Mesothelial cell of epicardium (in vitro differentiated cells): ENCODE measurements at regions not wholly inside any gene's neighbourhood (a gene's known extent, or its start where the extent isn't known, plus 50 kb on each side); places are given as distances from the start of the nearest gene placed in this dataset.

Experiments used
- DNase-seq, 2 experiments: peaks; one replicate each; pipeline ENCODE4 v3.0.0; 2021; ENCODE audit warnings: low spot score in 2 of 2; ENCODE audit not compliant: unreplicated experiment in 2 of 2
- H3K27ac Mint-ChIP-seq: 2 replicates; pipeline ENCODE4 v1.8.0; 2021; ENCODE audit warnings: mixed read lengths
- H3K27me3 Mint-ChIP-seq: 2 replicates; pipeline ENCODE4 v1.8.0; 2021; ENCODE audit warnings: low read depth, mixed read lengths
- H3K36me3 Mint-ChIP-seq: 2 replicates; pipeline ENCODE4 v1.8.0; 2021; ENCODE audit warnings: mixed read lengths
- H3K4me1 Mint-ChIP-seq: 2 replicates; pipeline ENCODE4 v1.8.0; 2021; ENCODE audit warnings: mixed read lengths
- H3K4me3 Mint-ChIP-seq: 2 replicates; pipeline ENCODE4 v1.8.0; 2021; ENCODE audit warnings: mild to moderate bottlenecking, moderate library complexity, mixed read lengths
- H3K9me3 Mint-ChIP-seq: 2 replicates; pipeline ENCODE4 v1.8.0; 2021; ENCODE audit warnings: mixed read lengths
- CTCF ChIP-seq: fragments of 200-600 bp; sonication (generic); IDR thresholded peaks from one replicate; pipeline ENCODE4 v1.5.0; 2021; ENCODE audit warnings: antibody characterized with exemption; ENCODE audit not compliant: unreplicated experiment

- no peak for DNase-seq
- no peaks in the 10 kb centered on the region for H3K9me3 Mint-ChIP-seq
These were observed 175.3 kb downstream of the EMP1 start for GRCh38 chr12:13371797-13372196.

GRCh38 chr12:13371367-13371766 is 174.8 kb downstream of the EMP1 start:
- no peak for TF ChIP-seq CTCF
- Mint-ChIP-seq H3K36me3 (no peaks in the 10 kb centered on the region), H3K27me3 (no peaks in the 10 kb centered on the region), H3K27ac (no peak overlapping the region), H3K9me3 (no peaks in the 10 kb centered on the region), H3K4me3 (no peak overlapping the region), H3K4me1 (peaks cover 52% of the 10 kb centered on the region)
- DNase-seq: no peak

More at GRCh38 chr12:13371797-13372196, 175.3 kb downstream of the EMP1 start:
- Mint-ChIP-seq H3K4me1 (peaks cover 50% of the 10 kb centered on the region), H3K36me3 (no peaks in the 10 kb centered on the region), H3K4me3 (no peak overlapping the region), H3K27me3 (no peaks in the 10 kb centered on the region), H3K27ac (no peak overlapping the region)
- TF ChIP-seq CTCF: no peak

- H3K9me3 Mint-ChIP-seq: peaks cover 7% of the 10 kb centered on the region
- H3K4me1 Mint-ChIP-seq: peaks cover 52% of the 10 kb centered on the region
- peak overlapping the region; percentile 50 for H3K27ac Mint-ChIP-seq
- no peak for TF ChIP-seq CTCF
- no peak for DNase-seq
- no peak overlapping the region for H3K4me3 Mint-ChIP-seq
- H3K27me3 Mint-ChIP-seq: no peaks in the 10 kb centered on the region
- H3K36me3 Mint-ChIP-seq: no peaks in the 10 kb centered on the region
These were observed 173.0 kb downstream of the EMP1 start for GRCh38 chr12:13369474-13370056.

- Mint-ChIP-seq H3K9me3 (peaks cover 7% of the 10 kb centered on the region), H3K27ac (peak overlapping the region; percentile 83), H3K4me1 (peaks cover 52% of the 10 kb centered on the region), H3K27me3 (no peaks in the 10 kb centered on the region), H3K36me3 (no peaks in the 10 kb centered on the region), H3K4me3 (no peak overlapping the region)
- TF ChIP-seq CTCF: no peak
- no peak for DNase-seq
These were observed 172.4 kb downstream of the EMP1 start for GRCh38 chr12:13368971-13369370.

GRCh38 chr12:13368431-13368830 is 171.9 kb downstream of the EMP1 start:
- Mint-ChIP-seq H3K27me3 (no peaks in the 10 kb centered on the region), H3K9me3 (peaks cover 7% of the 10 kb centered on the region), H3K36me3 (no peaks in the 10 kb centered on the region), H3K4me1 (peaks cover 52% of the 10 kb centered on the region), H3K27ac (peak overlapping the region; percentile 83), H3K4me3 (no peak overlapping the region)
- TF ChIP-seq CTCF: no peak
- DNase-seq: no peak

GRCh38 chr12:13367973-13368372 is 171.4 kb downstream of the EMP1 start:
- Mint-ChIP-seq H3K27ac (no peak overlapping the region), H3K4me3 (no peak overlapping the region), H3K27me3 (no peaks in the 10 kb centered on the region), H3K36me3 (no peaks in the 10 kb centered on the region), H3K4me1 (peaks cover 48% of the 10 kb centered on the region), H3K9me3 (peaks cover 7% of the 10 kb centered on the region)
- TF ChIP-seq CTCF: no peak
- DNase-seq: no peak
